Astrocyte of the cerebellum (primary cell): ENCODE measurements at regions not wholly inside any gene's neighbourhood (a gene's known extent, or its start where the extent isn't known, plus 50 kb on each side); places are given as distances from the start of the nearest gene placed in this dataset.

Experiments used
- DNase-seq: peaks from one replicate; pipeline ENCODE4 v3.0.0-alpha.2; 2011; ENCODE audit warnings: low read depth
- H3K4me3 ChIP-seq: 2 replicates; pipeline ENCODE4 v1.5.1; 2011; ENCODE audit warnings: mild to moderate bottlenecking, low read depth, low read length, moderate library complexity
- CTCF ChIP-seq: IDR thresholded peaks from 2 replicates; pipeline ENCODE4 v1.5.1; 2012; ENCODE audit warnings: low read length, low read depth, moderate library complexity, mild to moderate bottlenecking; ENCODE audit errors: missing control alignments
- in situ Hi-C: cut with HindIII; loops from 2 replicates; pipeline ENCODE4 v1.10.0; 2017; ENCODE audit warnings: low sequenced_read_pairs

- in situ Hi-C loops: no loop called here
- no peak for DNase-seq
- no peak for TF ChIP-seq CTCF
- H3K4me3 ChIP-seq: no peak overlapping the region
These were observed 307.3 kb upstream of the NREP start for GRCh38 chr5:112064271-112064701.

GRCh38 chr5:112063856-112064255, 306.9 kb upstream of the NREP start:
- in situ Hi-C loops: no loop called here
- H3K4me3 ChIP-seq: no peak overlapping the region
- TF ChIP-seq CTCF: no peak
- DNase-seq: no peak

- in situ Hi-C loops: no loop called here
- no peak for TF ChIP-seq CTCF
- DNase-seq: no peak
- no peak overlapping the region for H3K4me3 ChIP-seq
These were observed 306.2 kb upstream of the NREP start for GRCh38 chr5:112063191-112063590.

GRCh38 chr5:112062181-112062580, 305.2 kb upstream of the NREP start:
- in situ Hi-C loops: no loop called here
- DNase-seq: no peak
- no peak for TF ChIP-seq CTCF
- no peak overlapping the region for H3K4me3 ChIP-seq

GRCh38 chr5:112061666-112062065, 304.7 kb upstream of the NREP start:
- TF ChIP-seq CTCF: no peak
- no peak for DNase-seq
- in situ Hi-C loops: no loop called here
- no peak overlapping the region for H3K4me3 ChIP-seq

GRCh38 chr5:112059579-112060135, 302.7 kb upstream of the NREP start:
- TF ChIP-seq CTCF: no peak
- no peak for DNase-seq
- in situ Hi-C loops: no loop called here
- H3K4me3 ChIP-seq: no peak overlapping the region

GRCh38 chr5:112049738-112050137, 292.7 kb upstream of the NREP start:
- no peak for TF ChIP-seq CTCF
- in situ Hi-C loops: no loop called here
- H3K4me3 ChIP-seq: no peak overlapping the region
- DNase-seq: no peak
